SK-N-SH treated with all-trans-retinoic acid at 6 μM for 48 hours (cell line): ENCODE measurements at regions not wholly inside any gene's neighbourhood (a gene's known extent, or its start where the extent isn't known, plus 50 kb on each side); places are given as distances from the start of the nearest gene placed in this dataset.
"Not testable (repeated sequence)": the region's sequence is repeated elsewhere in the genome, so short reads cannot be mapped to it uniquely, and the experiment has no call there.

Experiments used
- ATAC-seq: fragments of 200-7000 bp; cut with Tn5 transposase; 3 replicates; pipeline ENCODE4 v1.9.1; 2020; ENCODE audit warnings: mild to moderate bottlenecking, moderate library complexity
- ARNTL ChIP-seq: fragments of 450-650 bp; formaldehyde crosslinking; IDR thresholded peaks from 2 replicates; pipeline ENCODE4 v1.5.0; 2020; ENCODE audit warnings: low read depth, mild to moderate bottlenecking, moderate library complexity, borderline replicate concordance
- BACH2 ChIP-seq: fragments of 250-450 bp; sonication (Bioruptor Pico); IDR thresholded peaks from 2 replicates; pipeline ENCODE4 v1.9.0; 2021; ENCODE audit warnings: mild to moderate bottlenecking, borderline replicate concordance
- CSDC2 ChIP-seq: fragments of 250-450 bp; sonication (Bioruptor Pico); IDR thresholded peaks from 2 replicates; pipeline ENCODE4 v1.5.0; 2020; ENCODE audit warnings: mild to moderate bottlenecking, moderate library complexity
- ESRRG ChIP-seq: fragments of 250-450 bp; sonication (Bioruptor Pico); IDR thresholded peaks from 2 replicates; pipeline ENCODE4 v1.6.1; 2021; ENCODE audit warnings: mild to moderate bottlenecking
- GLIS3 ChIP-seq: fragments of 250-450 bp; sonication (Bioruptor Pico); IDR thresholded peaks from 2 replicates; pipeline ENCODE4 v1.5.0; 2020; ENCODE audit warnings: mild to moderate bottlenecking, moderate library complexity
- ISL1 ChIP-seq: fragments of 250-450 bp; sonication (Bioruptor Pico); IDR thresholded peaks from 2 replicates; pipeline ENCODE4 v2.1.2; 2022; ENCODE audit warnings: mild to moderate bottlenecking, moderate library complexity
- OSR1 ChIP-seq: fragments of 250-450 bp; sonication (Bioruptor Pico); IDR thresholded peaks from 2 replicates; pipeline ENCODE4 v1.8.0; 2022; ENCODE audit warnings: moderate library complexity, mild to moderate bottlenecking, inconsistent platforms
- PPARA ChIP-seq: fragments of 250-450 bp; sonication (Bioruptor Pico); IDR thresholded peaks from 2 replicates; pipeline ENCODE4 v1.5.0; 2020; ENCODE audit warnings: mild to moderate bottlenecking, borderline replicate concordance
- RARB ChIP-seq: fragments of 250-450 bp; sonication (Bioruptor Pico); IDR thresholded peaks from 2 replicates; pipeline ENCODE4 v1.8.0; 2021; ENCODE audit warnings: mild to moderate bottlenecking, moderate library complexity
- SNAI2 ChIP-seq: fragments of 250-450 bp; sonication (Bioruptor Pico); IDR thresholded peaks from 2 replicates; pipeline ENCODE4 v1.5.0; 2020; ENCODE audit warnings: mild to moderate bottlenecking, moderate library complexity
- TCF4 ChIP-seq: fragments of 250-450 bp; sonication (Bioruptor Pico); IDR thresholded peaks from 2 replicates; pipeline ENCODE4 v1.8.0; 2021; ENCODE audit warnings: mild to moderate bottlenecking, moderate library complexity, borderline replicate concordance
- TOX ChIP-seq: fragments of 250-450 bp; sonication (Bioruptor Pico); IDR thresholded peaks from 2 replicates; pipeline ENCODE4 v1.8.0; 2021; ENCODE audit warnings: mild to moderate bottlenecking, moderate library complexity, borderline replicate concordance
- ZC3H10 ChIP-seq: fragments of 250-450 bp; sonication (Bioruptor Pico); IDR thresholded peaks from 2 replicates; pipeline ENCODE4 v1.5.1; 2021; ENCODE audit warnings: mild to moderate bottlenecking, moderate library complexity
- ZFP3 ChIP-seq: fragments of 250-450 bp; sonication (Bioruptor Pico); IDR thresholded peaks from 2 replicates; pipeline ENCODE4 v1.5.0; 2020; ENCODE audit warnings: mild to moderate bottlenecking, moderate library complexity
- ZNF565 ChIP-seq: fragments of 450-650 bp; formaldehyde crosslinking; conservative IDR thresholded peaks from 2 replicates; pipeline ENCODE4 v1.5.0; 2020; ENCODE audit warnings: low read depth, mild to moderate bottlenecking, moderate library complexity
- ZNF70 ChIP-seq: fragments of 450-650 bp; formaldehyde crosslinking; IDR thresholded peaks from 2 replicates; pipeline ENCODE4 v1.5.0; 2020; ENCODE audit warnings: mild to moderate bottlenecking, moderate library complexity
- ZNF8 ChIP-seq: fragments of 450-650 bp; formaldehyde crosslinking; IDR thresholded peaks from 2 replicates; pipeline ENCODE4 v1.5.0; 2020; ENCODE audit warnings: mild to moderate bottlenecking, moderate library complexity
- TF ChIP-seq, protein P1 (sequence below): fragments of 250-450 bp; sonication (Bioruptor Pico); IDR thresholded peaks from 2 replicates; pipeline ENCODE4 v1.8.0; 2020; ENCODE audit warnings: mild to moderate bottlenecking, moderate library complexity, borderline replicate concordance
- TF ChIP-seq, protein P2 (sequence below): fragments of 250-450 bp; sonication (Bioruptor Pico); IDR thresholded peaks from 2 replicates; pipeline ENCODE4 v1.5.1; 2021; ENCODE audit warnings: mild to moderate bottlenecking, moderate library complexity
- TF ChIP-seq, protein P3 (sequence below): fragments of 250-450 bp; sonication (Bioruptor Pico); IDR thresholded peaks from 2 replicates; pipeline ENCODE4 v1.5.1; 2020; ENCODE audit warnings: low read depth, mild to moderate bottlenecking, moderate library complexity
- TF ChIP-seq, protein P4 (sequence below): fragments of 250-450 bp; sonication (Bioruptor Pico); IDR thresholded peaks from 2 replicates; pipeline ENCODE4 v1.5.0; 2020; ENCODE audit warnings: mild to moderate bottlenecking, moderate library complexity

DNA sequence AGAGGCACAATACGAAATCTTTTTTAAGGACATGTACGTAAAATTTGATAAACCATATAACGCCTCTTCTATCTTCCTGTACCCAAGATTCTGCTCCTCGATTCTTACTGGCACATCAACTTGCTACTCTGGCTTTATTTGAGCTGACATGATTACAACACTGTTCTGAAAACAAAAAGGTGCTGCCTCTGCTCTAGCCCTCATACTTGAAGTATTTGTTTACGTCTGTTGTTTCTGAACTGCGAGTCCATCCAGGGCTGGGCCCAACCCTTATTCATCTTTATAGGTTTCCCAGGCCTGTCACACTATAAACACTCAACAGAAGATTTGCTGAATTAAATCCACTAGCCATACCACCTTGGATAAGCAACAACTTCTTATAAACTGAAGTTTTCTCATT, 96.2 kb upstream of the SVIL start:
- TF ChIP-seq ISL1 (CRISPR knock-in tag): no peak
- TF ChIP-seq, protein P1, sequence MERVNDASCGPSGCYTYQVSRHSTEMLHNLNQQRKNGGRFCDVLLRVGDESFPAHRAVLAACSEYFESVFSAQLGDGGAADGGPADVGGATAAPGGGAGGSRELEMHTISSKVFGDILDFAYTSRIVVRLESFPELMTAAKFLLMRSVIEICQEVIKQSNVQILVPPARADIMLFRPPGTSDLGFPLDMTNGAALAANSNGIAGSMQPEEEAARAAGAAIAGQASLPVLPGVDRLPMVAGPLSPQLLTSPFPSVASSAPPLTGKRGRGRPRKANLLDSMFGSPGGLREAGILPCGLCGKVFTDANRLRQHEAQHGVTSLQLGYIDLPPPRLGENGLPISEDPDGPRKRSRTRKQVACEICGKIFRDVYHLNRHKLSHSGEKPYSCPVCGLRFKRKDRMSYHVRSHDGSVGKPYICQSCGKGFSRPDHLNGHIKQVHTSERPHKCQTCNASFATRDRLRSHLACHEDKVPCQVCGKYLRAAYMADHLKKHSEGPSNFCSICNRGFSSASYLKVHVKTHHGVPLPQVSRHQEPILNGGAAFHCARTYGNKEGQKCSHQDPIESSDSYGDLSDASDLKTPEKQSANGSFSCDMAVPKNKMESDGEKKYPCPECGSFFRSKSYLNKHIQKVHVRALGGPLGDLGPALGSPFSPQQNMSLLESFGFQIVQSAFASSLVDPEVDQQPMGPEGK: no peak
- no peak for TF ChIP-seq TOX
- TF ChIP-seq CSDC2 (CRISPR knock-in tag): no peak
- TF ChIP-seq, protein P2, sequence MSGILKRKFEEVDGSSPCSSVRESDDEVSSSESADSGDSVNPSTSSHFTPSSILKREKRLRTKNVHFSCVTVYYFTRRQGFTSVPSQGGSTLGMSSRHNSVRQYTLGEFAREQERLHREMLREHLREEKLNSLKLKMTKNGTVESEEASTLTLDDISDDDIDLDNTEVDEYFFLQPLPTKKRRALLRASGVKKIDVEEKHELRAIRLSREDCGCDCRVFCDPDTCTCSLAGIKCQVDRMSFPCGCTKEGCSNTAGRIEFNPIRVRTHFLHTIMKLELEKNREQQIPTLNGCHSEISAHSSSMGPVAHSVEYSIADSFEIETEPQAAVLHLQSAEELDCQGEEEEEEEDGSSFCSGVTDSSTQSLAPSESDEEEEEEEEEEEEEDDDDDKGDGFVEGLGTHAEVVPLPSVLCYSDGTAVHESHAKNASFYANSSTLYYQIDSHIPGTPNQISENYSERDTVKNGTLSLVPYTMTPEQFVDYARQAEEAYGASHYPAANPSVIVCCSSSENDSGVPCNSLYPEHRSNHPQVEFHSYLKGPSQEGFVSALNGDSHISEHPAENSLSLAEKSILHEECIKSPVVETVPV (CRISPR knock-in tag): no peak
- no peak for TF ChIP-seq BACH2 (CRISPR knock-in tag)
- TF ChIP-seq, protein P3, sequence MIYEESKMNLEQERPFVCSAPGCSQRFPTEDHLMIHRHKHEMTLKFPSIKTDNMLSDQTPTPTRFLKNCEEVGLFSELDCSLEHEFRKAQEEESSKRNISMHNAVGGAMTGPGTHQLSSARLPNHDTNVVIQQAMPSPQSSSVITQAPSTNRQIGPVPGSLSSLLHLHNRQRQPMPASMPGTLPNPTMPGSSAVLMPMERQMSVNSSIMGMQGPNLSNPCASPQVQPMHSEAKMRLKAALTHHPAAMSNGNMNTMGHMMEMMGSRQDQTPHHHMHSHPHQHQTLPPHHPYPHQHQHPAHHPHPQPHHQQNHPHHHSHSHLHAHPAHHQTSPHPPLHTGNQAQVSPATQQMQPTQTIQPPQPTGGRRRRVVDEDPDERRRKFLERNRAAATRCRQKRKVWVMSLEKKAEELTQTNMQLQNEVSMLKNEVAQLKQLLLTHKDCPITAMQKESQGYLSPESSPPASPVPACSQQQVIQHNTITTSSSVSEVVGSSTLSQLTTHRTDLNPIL (CRISPR knock-in tag): no peak
- no peak for TF ChIP-seq PPARA (CRISPR knock-in tag)
- no peak for TF ChIP-seq ZC3H10 (CRISPR knock-in tag)
- no peak for TF ChIP-seq GLIS3
- TF ChIP-seq ZNF70: no peak
- TF ChIP-seq, protein P4, sequence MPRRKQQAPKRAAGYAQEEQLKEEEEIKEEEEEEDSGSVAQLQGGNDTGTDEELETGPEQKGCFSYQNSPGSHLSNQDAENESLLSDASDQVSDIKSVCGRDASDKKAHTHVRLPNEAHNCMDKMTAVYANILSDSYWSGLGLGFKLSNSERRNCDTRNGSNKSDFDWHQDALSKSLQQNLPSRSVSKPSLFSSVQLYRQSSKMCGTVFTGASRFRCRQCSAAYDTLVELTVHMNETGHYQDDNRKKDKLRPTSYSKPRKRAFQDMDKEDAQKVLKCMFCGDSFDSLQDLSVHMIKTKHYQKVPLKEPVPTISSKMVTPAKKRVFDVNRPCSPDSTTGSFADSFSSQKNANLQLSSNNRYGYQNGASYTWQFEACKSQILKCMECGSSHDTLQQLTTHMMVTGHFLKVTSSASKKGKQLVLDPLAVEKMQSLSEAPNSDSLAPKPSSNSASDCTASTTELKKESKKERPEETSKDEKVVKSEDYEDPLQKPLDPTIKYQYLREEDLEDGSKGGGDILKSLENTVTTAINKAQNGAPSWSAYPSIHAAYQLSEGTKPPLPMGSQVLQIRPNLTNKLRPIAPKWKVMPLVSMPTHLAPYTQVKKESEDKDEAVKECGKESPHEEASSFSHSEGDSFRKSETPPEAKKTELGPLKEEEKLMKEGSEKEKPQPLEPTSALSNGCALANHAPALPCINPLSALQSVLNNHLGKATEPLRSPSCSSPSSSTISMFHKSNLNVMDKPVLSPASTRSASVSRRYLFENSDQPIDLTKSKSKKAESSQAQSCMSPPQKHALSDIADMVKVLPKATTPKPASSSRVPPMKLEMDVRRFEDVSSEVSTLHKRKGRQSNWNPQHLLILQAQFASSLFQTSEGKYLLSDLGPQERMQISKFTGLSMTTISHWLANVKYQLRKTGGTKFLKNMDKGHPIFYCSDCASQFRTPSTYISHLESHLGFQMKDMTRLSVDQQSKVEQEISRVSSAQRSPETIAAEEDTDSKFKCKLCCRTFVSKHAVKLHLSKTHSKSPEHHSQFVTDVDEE (CRISPR knock-in tag): no peak
- no peak for TF ChIP-seq OSR1 (CRISPR knock-in tag)
- no peak for TF ChIP-seq ZNF565 (CRISPR knock-in tag)
- TF ChIP-seq SNAI2: no peak
- no peak for TF ChIP-seq ESRRG (CRISPR knock-in tag)
- TF ChIP-seq RARB (CRISPR knock-in tag): no peak
- ATAC-seq: no peak

DNA sequence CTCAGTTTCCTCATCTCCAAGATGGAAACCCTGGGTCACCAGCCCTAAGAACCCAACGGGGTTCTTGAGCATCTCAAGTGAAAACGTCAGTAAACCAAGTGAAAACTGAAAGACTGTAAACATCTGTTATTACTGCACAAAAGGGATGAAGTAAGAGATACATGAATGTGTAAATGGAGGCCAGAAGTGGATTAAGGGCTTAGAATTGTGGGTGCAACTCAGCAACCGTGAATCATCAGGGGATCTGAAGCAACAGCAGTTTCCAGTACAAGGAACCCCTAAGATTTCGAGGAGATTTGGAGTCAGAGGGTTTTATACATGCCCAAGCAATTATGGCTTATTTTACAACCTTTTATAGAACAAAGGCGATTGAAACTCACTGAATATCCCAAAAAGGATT, 95.7 kb upstream of the SVIL start:
- no peak for TF ChIP-seq ZNF8 (CRISPR knock-in tag)
- no peak for ATAC-seq

DNA sequence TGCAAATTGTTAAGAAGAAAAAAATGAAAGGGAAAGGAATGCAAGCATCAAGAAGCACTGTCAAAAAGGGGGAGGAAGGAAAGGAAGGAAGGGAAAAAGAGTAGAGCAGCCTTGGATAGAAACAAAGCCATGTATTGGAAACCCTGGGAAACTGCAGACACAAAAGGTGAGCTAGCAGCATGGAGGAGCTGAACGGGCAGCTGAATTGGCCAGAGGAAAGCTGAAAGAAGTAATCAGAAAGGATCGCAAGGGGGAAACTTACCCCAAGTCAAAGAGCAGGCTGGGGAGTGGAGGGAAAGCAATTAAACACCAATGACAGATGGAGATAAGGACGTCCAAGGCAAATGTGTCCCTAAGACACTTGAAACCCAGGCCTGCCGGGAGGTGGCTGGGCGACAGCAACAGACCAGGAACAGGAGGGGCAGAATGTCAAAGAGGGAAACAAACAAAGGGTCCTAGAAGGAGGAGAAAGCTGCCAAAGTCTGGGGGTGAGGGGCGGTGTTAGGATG, 93.8 kb upstream of the SVIL start:
- TF ChIP-seq ARNTL (CRISPR knock-in tag) (no peak), RARB (CRISPR knock-in tag) (no peak), CSDC2 (CRISPR knock-in tag) (no peak)
- TF ChIP-seq, all 23 proteins: peak for 0
- peak; percentile 29; the same call in 2 of the 3 replicates for ATAC-seq

DNA sequence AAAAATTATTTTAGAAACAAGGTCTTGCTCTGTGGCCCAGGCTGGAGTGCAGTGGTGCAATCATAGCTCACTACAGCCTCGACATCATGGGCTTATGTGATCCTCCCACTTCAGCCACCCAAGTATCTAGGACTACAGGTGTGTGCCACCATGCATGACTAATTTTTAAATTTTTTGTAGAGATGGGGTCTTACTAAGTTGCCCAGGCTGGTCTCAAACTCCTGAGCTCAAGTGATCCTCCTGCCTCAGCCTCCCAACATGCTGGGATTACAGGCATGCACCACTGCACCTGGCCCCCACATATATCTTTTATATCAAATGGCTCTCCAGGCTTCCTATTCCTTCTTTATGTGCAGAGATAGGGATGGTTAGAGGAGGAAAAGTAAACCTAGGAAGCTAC, 91.2 kb upstream of the SVIL start:
- not testable (repeated sequence) for ATAC-seq

DNA sequence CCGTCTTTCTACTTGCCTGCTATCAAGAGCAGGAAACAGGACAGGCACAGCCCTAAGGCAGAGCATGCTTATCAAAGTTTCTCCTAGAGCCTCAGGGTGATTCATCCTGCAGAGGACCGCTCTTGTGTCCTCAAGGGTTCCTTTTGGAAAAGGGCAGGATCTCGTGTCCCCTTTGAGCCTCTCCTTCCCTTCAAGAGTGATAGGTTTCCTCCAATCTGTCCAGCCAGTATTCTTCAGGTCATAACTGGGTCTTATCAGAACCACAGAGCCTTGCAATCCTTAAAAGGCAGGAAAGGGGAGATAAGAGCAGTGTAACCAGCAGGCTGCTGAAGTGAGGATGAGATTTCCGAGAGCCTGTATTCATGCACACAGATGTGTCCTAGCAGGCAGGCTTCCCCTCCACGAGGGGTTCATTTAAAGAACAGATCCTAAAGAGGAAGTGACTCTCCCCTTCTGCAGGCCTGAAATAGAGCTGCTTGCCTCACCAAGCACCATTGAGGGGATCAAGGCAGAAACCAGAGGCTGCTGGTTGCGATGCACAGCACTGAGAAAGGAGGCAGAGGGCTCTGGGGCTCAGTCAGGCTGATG, 90.5 kb upstream of the SVIL start:
- TF ChIP-seq CSDC2 (CRISPR knock-in tag) (no peak), TCF4 (CRISPR knock-in tag) (no peak), ZC3H10 (CRISPR knock-in tag) (no peak), ZFP3 (CRISPR knock-in tag) (no peak), BACH2 (CRISPR knock-in tag) (no peak), SNAI2 (no peak)
- TF ChIP-seq, protein P4 (CRISPR knock-in tag): no peak
- peak; percentile 21; the same call in 1 of the 3 replicates for ATAC-seq
